HG03457 (cell line): ENCODE measurements at regions not wholly inside any gene's neighbourhood (a gene's known extent, or its start where the extent isn't known, plus 50 kb on each side); places are given as distances from the start of the nearest gene placed in this dataset.
"Not testable (repeated sequence)": the region's sequence is repeated elsewhere in the genome, so short reads cannot be mapped to it uniquely, and the experiment has no call there.

Experiments used
- ATAC-seq: cut with Tn5 transposase; IDR thresholded peaks from one replicate; pipeline ENCODE4 v1.9.1; 2021; ENCODE audit warnings: moderate number of reproducible peaks; ENCODE audit not compliant: unreplicated experiment

DNA sequence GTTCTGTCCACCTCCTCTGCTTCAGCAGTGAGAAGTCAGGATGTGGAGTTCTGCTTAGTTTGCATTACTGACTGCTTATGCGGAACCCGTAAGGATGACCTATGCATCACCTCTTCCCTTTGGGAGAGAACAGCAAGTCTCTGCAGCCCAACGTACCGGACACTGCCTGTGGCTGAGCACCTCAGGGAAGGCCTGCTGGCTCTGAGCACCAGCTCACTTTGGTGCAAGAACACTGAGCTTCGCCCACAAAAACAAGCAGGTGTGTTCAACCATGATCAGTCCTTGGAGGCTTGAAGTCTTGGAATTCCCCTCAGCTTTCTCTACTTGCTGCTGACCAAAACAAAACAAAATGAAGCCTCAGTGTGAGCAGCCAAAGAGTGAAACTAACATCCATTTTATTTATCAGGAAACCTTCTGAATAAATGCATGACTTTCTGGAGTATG is 52.7 kb upstream of the NCK2 start:
- ATAC-seq, result peak; percentile 65

DNA sequence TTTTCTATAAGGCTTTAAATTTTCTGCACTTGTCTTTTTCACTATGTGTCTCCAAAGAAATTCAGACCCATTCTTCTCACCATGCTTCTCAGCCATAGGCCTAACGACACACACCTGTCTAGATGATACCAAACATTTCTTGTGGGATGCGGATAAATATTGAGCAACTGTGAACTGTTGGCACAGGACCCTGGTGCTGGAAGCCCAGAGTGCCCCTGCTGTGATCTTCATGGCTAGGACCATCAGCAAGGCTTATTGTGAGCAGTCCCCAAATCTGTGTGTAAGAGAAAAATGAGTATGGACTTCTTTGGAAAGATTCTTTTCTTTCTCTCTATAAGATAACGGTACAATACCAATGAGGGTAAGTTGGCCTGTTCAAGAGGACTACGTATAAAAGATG is 54.1 kb upstream of the NCK2 start:
- ATAC-seq, result no peak

GRCh38 chr2:105689484-105689883 is 55.2 kb upstream of the NCK2 start:
- ATAC-seq, result no peak

- no peak for ATAC-seq
These were observed 55.8 kb upstream of the NCK2 start for GRCh38 chr2:105688946-105689345.

DNA sequence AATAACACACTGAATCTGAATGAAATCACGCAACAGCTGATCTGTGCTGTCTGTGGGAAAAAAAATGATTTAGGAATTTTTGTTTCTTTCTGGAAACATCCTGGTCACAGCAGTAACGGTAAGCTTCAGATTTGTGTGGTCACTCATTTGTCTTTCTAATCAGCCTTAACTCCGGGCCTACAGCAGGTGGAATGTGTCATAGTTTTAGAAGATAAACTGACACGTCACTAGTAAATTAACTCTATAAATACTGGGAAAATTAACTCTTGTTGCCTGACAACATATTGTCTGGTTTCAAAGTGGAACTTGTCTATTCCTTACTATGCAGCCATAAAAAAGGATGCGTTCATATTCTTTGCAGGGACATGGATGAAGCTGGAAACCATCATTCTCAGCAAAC is 58.1 kb upstream of the NCK2 start:
- no peak for ATAC-seq

GRCh38 chr2:105683011-105683492 is 61.7 kb upstream of the NCK2 start:
- ATAC-seq, result no peak

DNA sequence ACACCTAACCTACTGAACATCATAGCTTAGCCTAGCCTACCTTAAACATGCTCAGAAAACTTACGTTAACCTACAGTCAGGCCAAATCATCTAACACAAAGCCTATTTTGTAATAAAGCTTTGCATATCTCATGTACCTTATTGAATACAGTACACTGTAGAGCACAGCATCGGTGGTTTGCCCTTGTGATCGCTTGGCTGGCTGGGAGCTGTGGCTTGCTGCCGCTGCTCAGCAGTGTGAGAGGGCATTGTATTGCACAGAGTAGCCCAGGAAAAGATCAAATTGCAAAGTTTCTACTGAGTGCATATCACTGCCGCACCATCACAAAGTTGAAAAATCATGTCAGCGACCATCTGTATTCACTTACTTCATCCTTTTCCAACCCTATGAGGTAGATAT is 62.3 kb upstream of the NCK2 start:
- ATAC-seq, result no peak

DNA sequence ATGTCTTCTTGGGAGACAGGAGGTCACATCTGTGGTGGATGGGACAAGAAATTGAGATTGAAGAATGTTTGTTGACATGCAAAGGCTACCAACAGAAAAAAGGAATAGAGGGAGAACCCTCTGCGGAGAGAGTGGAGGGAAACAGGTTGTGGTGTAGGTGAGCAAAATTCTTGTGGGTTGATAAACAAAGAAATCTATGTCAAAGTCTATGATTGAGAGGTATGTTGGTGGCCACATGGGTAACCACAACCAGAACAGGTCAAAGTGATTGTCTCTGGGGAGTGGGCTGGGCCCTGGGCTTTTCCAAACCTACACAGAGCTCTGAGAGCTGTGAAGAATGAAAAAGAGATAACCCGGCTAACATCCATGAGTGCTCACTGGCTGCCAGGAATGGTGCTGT is 62.8 kb upstream of the NCK2 start:
- ATAC-seq, result no peak

DNA sequence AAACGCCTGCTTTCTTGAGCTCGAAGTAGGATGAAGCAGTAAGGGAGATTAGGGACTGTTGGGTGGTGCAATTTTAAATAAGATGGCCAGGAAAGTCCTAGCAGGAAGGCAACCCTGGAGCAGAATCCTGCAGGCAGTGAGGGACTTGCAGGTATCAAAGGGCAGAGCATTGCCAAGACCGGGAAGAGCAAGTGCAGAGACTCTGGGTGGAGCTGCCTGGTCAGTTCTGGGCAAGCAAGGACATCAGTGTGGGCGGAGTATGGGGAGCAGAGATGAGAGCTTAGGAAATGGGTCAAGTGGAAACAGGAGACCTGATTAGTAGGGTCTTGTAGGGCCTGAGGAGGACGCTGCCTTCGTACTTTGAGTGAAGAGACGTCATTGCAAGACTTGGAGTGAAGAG is 64.4 kb upstream of the NCK2 start:
- no peak for ATAC-seq

- ATAC-seq, result no peak
These were observed 66.4 kb upstream of the NCK2 start for GRCh38 chr2:105678346-105678745.

- ATAC-seq, result no peak
These were observed 66.8 kb upstream of the NCK2 start for GRCh38 chr2:105677901-105678300.

DNA sequence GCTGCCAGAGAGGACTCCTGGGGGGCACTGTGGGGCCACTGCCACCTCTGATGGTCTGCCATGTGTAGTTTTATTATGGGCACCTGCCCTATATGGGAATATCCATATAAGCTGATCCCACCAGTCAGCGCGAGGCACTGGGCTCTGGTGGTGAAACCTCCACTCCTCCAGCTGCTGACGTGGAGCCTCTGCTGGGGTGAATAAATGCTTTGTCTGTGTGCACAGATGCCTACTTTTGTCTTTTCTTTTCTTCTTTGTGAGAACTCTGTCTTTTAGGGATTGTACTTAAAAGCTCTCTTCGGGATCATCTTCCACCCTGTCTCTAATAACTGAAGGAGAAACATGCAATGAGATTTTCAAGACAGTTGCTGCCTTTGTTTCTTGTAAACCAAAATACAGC is 68.9 kb upstream of the NCK2 start:
- no peak for ATAC-seq

DNA sequence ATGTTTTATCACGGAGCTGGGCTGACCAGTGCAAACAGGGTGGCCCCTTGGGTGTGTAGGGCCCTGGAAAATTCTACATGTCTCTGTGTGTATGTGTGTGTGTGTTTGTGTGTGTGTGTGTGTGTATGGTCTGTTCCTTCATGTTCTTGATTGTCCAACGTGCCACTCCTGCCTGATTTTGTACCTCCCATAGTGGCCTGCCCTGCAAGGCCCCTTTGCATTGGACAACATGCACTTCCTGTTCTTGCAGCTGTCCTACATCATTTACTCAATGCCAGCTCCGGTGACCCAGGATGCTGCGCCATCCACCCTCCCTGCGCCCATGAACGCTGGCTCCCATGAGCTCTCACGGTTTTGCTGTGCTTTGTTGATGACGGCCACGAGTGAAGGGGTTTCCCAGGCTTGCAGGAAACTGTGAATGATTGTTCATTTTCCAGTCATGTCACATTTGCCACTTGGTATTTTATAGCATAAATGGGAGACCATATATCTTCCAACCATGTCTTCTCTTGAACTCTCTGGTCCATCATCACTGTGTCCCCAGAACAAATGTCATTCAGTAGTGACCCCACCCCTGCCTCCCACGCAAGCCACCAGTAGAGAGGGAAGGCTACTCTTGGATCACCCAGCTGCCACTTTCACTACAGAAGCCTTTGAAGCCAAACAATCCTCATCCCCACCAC is 69.7 kb upstream of the NCK2 start:
- no peak for ATAC-seq

- no peak for ATAC-seq
These were observed 70.3 kb upstream of the NCK2 start for GRCh38 chr2:105674401-105674800.

DNA sequence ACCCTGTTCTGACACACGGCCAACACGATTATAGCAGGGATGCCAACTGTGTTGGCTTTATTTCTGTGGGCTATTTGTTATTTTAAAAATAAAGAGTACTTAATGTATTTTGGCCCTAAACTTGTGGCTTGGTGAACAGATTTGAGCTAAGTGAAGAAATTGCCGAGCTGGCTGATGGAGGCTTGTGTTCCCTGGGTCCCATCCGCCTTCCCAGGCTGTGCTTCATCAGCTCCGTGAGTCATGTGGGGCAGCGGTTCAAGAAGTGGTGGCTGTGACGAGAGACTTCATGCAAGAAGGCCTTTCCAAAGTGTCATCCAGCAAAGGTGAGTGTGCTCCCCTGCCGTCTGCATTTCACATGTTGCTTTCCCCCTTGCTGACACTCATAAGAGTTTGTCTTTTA is 73.6 kb upstream of the NCK2 start:
- ATAC-seq, result no peak

GRCh38 chr2:105669384-105669891 is 75.3 kb upstream of the NCK2 start:
- no peak for ATAC-seq

DNA sequence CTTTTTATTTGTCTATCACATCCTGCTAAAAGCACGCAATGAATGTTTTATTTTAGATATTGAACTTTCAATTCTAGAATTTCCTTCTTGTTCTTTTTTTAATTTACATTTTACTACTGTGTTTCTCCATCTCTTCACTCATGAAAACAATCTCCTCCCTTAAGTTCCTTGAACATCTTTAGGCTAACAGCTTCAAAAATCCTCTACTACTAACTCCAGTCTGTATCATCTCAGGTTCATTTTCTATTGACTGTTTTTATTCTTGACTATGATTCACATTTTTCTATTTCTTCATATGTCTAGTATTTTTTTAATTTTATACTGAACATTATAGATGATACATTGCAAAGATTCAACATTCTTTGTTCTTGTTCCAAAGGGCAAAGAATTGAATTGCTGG is 79.2 kb upstream of the NCK2 start:
- ATAC-seq, result no peak

GRCh38 chr2:105660489-105660888 is 84.2 kb upstream of the NCK2 start:
- no peak for ATAC-seq

GRCh38 chr2:105655723-105656606 is 88.7 kb upstream of the NCK2 start:
- ATAC-seq, result not testable (repeated sequence)

DNA sequence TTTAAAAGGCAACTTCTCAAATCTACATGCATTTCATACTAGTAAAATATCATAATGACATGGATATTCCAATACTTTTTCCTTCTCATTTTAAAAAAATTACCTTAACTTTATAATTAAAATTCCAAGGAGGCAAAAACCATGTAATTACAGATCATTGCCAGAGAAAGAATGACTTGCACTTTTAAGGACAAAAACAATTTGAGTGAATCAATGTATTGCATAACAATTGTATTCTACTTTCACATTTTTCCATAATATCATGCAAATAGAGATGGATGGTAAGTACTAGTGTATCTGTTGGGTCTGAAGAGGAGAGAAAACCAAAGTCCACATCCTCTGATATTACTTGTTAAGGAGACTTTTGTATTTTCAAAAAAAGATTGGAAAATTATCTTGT is 89.5 kb upstream of the NCK2 start:
- ATAC-seq, result no peak

- no peak for ATAC-seq
These were observed 90.2 kb upstream of the NCK2 start for GRCh38 chr2:105654474-105655004.

DNA sequence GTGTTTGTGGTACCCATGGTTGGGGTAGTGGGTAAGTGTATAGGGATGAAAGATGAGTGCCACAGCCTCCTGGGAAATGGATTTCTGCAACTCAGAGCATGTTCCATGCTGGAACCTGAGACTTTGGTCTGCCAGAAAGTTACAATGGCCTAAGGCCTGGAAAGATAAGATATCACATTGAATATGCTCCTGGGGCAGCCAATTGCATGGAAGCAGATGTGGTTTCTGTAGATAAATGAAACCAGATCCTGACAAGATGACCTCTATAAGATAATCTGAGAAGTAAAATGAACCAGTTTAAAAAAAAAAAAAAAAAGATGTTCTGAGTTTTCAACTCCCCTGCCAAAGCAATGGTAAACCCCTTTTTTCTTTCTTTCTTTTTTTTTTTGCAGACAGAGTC is 91.4 kb upstream of the NCK2 start:
- no peak for ATAC-seq
